ENCODE measurements at regions not wholly inside any gene's neighbourhood (a gene's known extent, or its start where the extent isn't known, plus 50 kb on each side); places are given as distances from the start of the nearest gene placed in this dataset.

- no peak for DNase-seq (ENCODE audit: low spot score)
Observed at GRCh38 chr5:133769842-133770241, 157.5 kb upstream of the FSTL4 start.

GRCh38 chr5:133763744-133764143, 151.4 kb upstream of the FSTL4 start:
- DNase-seq (ENCODE audit: low spot score), result no peak

GRCh38 chr5:133761632-133762031, 149.3 kb upstream of the FSTL4 start:
- DNase-seq (ENCODE audit: low spot score), result no peak

GRCh38 chr5:133760532-133760931, 148.2 kb upstream of the FSTL4 start:
- no peak for DNase-seq (ENCODE audit: low spot score)

- peak; percentile 18 for DNase-seq (ENCODE audit: low spot score)
Observed at GRCh38 chr5:133758641-133759040, 146.3 kb upstream of the FSTL4 start.

GRCh38 chr5:133757396-133757945, 145.1 kb upstream of the FSTL4 start:
- no peak for DNase-seq (ENCODE audit: low spot score)

GRCh38 chr5:133756756-133757155, 144.4 kb upstream of the FSTL4 start:
- no peak for DNase-seq (ENCODE audit: low spot score)

- DNase-seq (ENCODE audit: low spot score), result no peak
Observed at GRCh38 chr5:133756036-133756435, 143.7 kb upstream of the FSTL4 start.

- peak; percentile 9 for DNase-seq (ENCODE audit: low spot score)
Observed at GRCh38 chr5:133754575-133755169, 142.3 kb upstream of the FSTL4 start.

GRCh38 chr5:133753856-133754255, 141.5 kb upstream of the FSTL4 start:
- no peak for DNase-seq (ENCODE audit: low spot score)

GRCh38 chr5:133751846-133752245, 139.5 kb upstream of the FSTL4 start:
- DNase-seq (ENCODE audit: low spot score), result no peak

GRCh38 chr5:133751421-133751820, 139.1 kb upstream of the FSTL4 start:
- no peak for DNase-seq (ENCODE audit: low spot score)

- DNase-seq (ENCODE audit: low spot score), result no peak
Observed at GRCh38 chr5:133750856-133751255, 138.5 kb upstream of the FSTL4 start.

- DNase-seq (ENCODE audit: low spot score), result no peak
Observed at GRCh38 chr5:133750356-133750755, 138.0 kb upstream of the FSTL4 start.

- DNase-seq (ENCODE audit: low spot score), result no peak
Observed at GRCh38 chr5:133749331-133749985, 137.1 kb upstream of the FSTL4 start.

- DNase-seq (ENCODE audit: low spot score), result peak; percentile 52
Observed at GRCh38 chr5:133746834-133747233, 134.5 kb upstream of the FSTL4 start.

GRCh38 chr5:133744960-133745308, 132.6 kb upstream of the FSTL4 start:
- DNase-seq (ENCODE audit: low spot score), result no peak

- no peak for DNase-seq (ENCODE audit: low spot score)
Observed at GRCh38 chr5:133744051-133744959, 132.0 kb upstream of the FSTL4 start.

GRCh38 chr5:133742431-133742988, 130.2 kb upstream of the FSTL4 start:
- no peak for DNase-seq (ENCODE audit: low spot score)

GRCh38 chr5:133741818-133742355, 129.5 kb upstream of the FSTL4 start:
- no peak for DNase-seq (ENCODE audit: low spot score)

GRCh38 chr5:133741396-133741795, 129.1 kb upstream of the FSTL4 start:
- DNase-seq (ENCODE audit: low spot score), result no peak

GRCh38 chr5:133739181-133739780, 126.9 kb upstream of the FSTL4 start:
- DNase-seq (ENCODE audit: low spot score), result no peak
